Sigmoid colon (tissue), 4 donors: ENCODE measurements at regions not wholly inside any gene's neighbourhood (a gene's known extent, or its start where the extent isn't known, plus 50 kb on each side); places are given as distances from the start of the nearest gene placed in this dataset.
"Not testable (repeated sequence)": the region's sequence is repeated elsewhere in the genome, so short reads cannot be mapped to it uniquely, and the experiment has no call there.

Experiments used
- EP300 ChIP-seq, 4 donors: sonication (generic); formaldehyde crosslinking; IDR thresholded peaks; one replicate each; pipeline ENCODE4 v1.6.1; 2017; ENCODE audit warnings: antibody characterized with exemption in 4 of 4
- POLR2A ChIP-seq, 2 donors: fragments of 450-650 bp; IDR thresholded peaks; one replicate each; pipeline ENCODE4 v1.6.1; 2016; ENCODE audit warnings: antibody characterized with exemption in 2 of 2, mild to moderate bottlenecking in 2 of 2, moderate library complexity in 2 of 2
- POLR2AphosphoS5 ChIP-seq, 4 donors: sonication (generic); formaldehyde crosslinking; IDR thresholded peaks; one replicate each; pipeline ENCODE4 v1.6.1; 2017; ENCODE audit warnings: antibody characterized with exemption in 4 of 4
- TF ChIP-seq, protein P1 (sequence below), 4 experiments: fragments of 450-650 bp in 3 of 4; fragments of 200-600 bp in 1 of 4; IDR thresholded peaks; one replicate each; pipeline ENCODE4 v1.5.1; 2016 to 2019; ENCODE audit warnings: antibody characterized with exemption in 4 of 4, mild to moderate bottlenecking in 3 of 4, moderate library complexity in 2 of 4

DNA sequence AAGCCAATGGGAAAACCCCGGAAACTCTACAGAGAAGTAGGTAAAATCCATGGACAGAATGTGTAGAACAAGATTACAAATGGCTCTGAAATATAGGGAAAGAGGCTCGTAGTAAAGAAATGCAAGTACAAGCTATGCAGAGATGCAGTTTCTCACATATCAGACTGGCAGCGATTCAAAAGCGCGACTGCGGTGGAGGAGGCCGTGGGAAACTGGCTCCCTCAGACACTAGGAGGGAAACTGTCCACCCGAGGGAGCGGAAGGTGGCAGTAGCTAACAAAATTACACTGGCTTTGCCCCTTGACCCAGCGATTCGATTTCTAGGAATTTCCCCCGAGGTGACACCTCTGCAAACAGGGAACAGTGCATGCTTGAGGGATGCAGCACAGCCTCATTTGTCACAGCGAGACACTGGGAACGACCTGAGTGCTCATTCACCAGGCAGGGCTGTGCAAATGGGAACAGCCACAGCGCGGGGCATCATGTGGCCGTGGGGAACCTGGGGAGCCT, 349.3 kb downstream of the CNTNAP3B start:
- TF ChIP-seq, protein P1, sequence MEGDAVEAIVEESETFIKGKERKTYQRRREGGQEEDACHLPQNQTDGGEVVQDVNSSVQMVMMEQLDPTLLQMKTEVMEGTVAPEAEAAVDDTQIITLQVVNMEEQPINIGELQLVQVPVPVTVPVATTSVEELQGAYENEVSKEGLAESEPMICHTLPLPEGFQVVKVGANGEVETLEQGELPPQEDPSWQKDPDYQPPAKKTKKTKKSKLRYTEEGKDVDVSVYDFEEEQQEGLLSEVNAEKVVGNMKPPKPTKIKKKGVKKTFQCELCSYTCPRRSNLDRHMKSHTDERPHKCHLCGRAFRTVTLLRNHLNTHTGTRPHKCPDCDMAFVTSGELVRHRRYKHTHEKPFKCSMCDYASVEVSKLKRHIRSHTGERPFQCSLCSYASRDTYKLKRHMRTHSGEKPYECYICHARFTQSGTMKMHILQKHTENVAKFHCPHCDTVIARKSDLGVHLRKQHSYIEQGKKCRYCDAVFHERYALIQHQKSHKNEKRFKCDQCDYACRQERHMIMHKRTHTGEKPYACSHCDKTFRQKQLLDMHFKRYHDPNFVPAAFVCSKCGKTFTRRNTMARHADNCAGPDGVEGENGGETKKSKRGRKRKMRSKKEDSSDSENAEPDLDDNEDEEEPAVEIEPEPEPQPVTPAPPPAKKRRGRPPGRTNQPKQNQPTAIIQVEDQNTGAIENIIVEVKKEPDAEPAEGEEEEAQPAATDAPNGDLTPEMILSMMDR (IDR thresholded peaks at IDR 0.05): not testable (repeated sequence)
- not testable (repeated sequence) for TF ChIP-seq POLR2A, POLR2AphosphoS5, EP300 (IDR thresholded peaks at IDR 0.05)
